Astrocyte of the spinal cord (primary cell): ENCODE measurements at regions not wholly inside any gene's neighbourhood (a gene's known extent, or its start where the extent isn't known, plus 50 kb on each side); places are given as distances from the start of the nearest gene placed in this dataset.
A peak's percentile ranks its signal among the peaks of the same experiment; 100 is the strongest.

Experiments used
- DNase-seq: peaks from one replicate; pipeline ENCODE4 v3.0.0; 2011; ENCODE audit warnings: low read depth, low spot score
- H3K4me3 ChIP-seq: 2 replicates; pipeline ENCODE4 v1.5.1; 2011; ENCODE audit warnings: low read depth, mild to moderate bottlenecking, low read length, moderate library complexity
- in situ Hi-C: cut with HindIII; loops from 2 replicates; pipeline ENCODE4 v1.10.0; 2017; ENCODE audit warnings: low sequenced_read_pairs
- TF ChIP-seq, protein P1 (sequence below): IDR thresholded peaks from 2 replicates; pipeline ENCODE4 v1.5.1; 2012; ENCODE audit warnings: low read depth, mild to moderate bottlenecking, low read length, inconsistent platforms

DNA sequence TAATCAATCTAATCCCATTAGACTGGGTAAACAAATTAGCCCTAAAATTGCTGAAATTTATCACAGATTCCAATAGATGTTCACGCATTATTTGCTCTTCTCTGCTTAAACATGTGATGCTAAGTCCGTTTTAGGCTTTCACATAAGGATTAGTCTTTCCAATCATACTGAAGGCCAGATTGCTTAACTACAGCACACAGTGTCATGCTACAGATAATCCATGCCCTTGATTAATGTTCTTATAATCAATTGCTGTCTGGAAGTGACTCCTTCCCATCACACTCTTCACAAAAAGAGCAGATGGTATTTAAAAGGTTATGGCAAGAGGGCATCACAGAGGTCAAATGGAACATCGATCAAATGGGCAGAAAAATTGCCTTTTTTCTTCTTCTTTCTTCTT is 471.5 kb upstream of the ROBO1 start:
- no peak overlapping the region for H3K4me3 ChIP-seq
- TF ChIP-seq, protein P1, sequence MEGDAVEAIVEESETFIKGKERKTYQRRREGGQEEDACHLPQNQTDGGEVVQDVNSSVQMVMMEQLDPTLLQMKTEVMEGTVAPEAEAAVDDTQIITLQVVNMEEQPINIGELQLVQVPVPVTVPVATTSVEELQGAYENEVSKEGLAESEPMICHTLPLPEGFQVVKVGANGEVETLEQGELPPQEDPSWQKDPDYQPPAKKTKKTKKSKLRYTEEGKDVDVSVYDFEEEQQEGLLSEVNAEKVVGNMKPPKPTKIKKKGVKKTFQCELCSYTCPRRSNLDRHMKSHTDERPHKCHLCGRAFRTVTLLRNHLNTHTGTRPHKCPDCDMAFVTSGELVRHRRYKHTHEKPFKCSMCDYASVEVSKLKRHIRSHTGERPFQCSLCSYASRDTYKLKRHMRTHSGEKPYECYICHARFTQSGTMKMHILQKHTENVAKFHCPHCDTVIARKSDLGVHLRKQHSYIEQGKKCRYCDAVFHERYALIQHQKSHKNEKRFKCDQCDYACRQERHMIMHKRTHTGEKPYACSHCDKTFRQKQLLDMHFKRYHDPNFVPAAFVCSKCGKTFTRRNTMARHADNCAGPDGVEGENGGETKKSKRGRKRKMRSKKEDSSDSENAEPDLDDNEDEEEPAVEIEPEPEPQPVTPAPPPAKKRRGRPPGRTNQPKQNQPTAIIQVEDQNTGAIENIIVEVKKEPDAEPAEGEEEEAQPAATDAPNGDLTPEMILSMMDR = no peak
- DNase-seq = no peak
- in situ Hi-C loops = no loop called here

- in situ Hi-C loops = no loop called here
- TF ChIP-seq, protein P1 = no peak
- no peak for DNase-seq
- H3K4me3 ChIP-seq = no peak overlapping the region
These were observed 470.8 kb upstream of the ROBO1 start for GRCh38 chr3:80238606-80239005.

DNA sequence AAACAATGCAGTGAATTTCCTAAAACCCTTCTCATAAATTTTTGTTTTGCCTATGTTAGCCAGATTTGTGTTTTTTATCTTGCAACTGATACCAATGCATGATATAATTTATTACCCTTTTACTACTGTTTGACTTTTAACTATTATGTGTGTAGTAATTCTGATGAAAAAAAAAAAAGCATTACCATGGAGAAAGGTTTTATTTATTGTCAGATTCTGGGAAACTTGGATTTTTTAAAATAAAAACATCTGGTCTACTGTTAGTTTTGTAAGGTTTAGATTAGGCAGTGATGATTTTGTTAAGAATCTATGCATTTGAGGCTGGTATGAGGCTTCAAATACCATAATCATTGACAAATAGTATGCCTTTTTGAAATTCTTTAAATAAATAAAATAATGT is 470.4 kb upstream of the ROBO1 start:
- in situ Hi-C loops = no loop called here
- H3K4me3 ChIP-seq = no peak overlapping the region
- DNase-seq = no peak
- TF ChIP-seq, protein P1 = no peak

DNA sequence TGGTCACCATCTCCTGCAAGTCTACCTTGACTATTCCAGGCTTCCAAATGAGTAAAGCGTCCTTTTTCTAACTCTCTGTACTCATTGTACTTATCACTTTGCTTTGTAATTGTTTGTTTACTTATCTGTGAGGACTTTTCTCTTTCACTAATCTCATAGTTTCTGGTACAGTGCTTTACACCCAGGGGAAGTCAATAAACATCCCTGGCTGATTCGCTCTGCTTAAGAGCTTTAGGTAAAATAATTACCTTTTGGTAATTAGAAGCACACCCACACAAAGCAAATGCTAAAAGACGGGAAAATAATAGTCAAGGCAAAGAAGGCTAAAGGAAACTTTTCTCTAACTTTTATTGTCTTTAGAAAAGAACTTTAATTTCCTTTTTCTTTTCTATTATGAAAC is 466.9 kb upstream of the ROBO1 start:
- in situ Hi-C loops = no loop called here
- no peak overlapping the region for H3K4me3 ChIP-seq
- TF ChIP-seq, protein P1 = no peak
- DNase-seq = no peak

- no peak overlapping the region for H3K4me3 ChIP-seq
- TF ChIP-seq, protein P1 = no peak
- in situ Hi-C loops = no loop called here
- DNase-seq = peak; percentile 29
These were observed 465.8 kb upstream of the ROBO1 start for GRCh38 chr3:80233576-80233975.

- peak; percentile 96 for DNase-seq
- in situ Hi-C loops = no loop called here
- no peak overlapping the region for H3K4me3 ChIP-seq
- TF ChIP-seq, protein P1 = no peak
These were observed 465.0 kb upstream of the ROBO1 start for GRCh38 chr3:80232760-80233159.

GRCh38 chr3:80230962-80231361 is 463.2 kb upstream of the ROBO1 start:
- TF ChIP-seq, protein P1 = no peak
- no peak overlapping the region for H3K4me3 ChIP-seq
- in situ Hi-C loops = no loop called here
- DNase-seq = no peak
